Astrocyte of the cerebellum (primary cell): ENCODE measurements at regions not wholly inside any gene's neighbourhood (a gene's known extent, or its start where the extent isn't known, plus 50 kb on each side); places are given as distances from the start of the nearest gene placed in this dataset.

Experiments used
- DNase-seq: peaks from one replicate; pipeline ENCODE4 v3.0.0-alpha.2; 2011; ENCODE audit warnings: low read depth
- H3K4me3 ChIP-seq: 2 replicates; pipeline ENCODE4 v1.5.1; 2011; ENCODE audit warnings: mild to moderate bottlenecking, low read depth, low read length, moderate library complexity
- CTCF ChIP-seq: IDR thresholded peaks from 2 replicates; pipeline ENCODE4 v1.5.1; 2012; ENCODE audit warnings: low read length, low read depth, moderate library complexity, mild to moderate bottlenecking; ENCODE audit errors: missing control alignments
- in situ Hi-C: cut with HindIII; loops from 2 replicates; pipeline ENCODE4 v1.10.0; 2017; ENCODE audit warnings: low sequenced_read_pairs

- in situ Hi-C loops: no loop called here
- DNase-seq: no peak
- TF ChIP-seq CTCF: no peak
- H3K4me3 ChIP-seq: no peak overlapping the region
Observed at GRCh38 chr18:64337673-64338072, 188.8 kb upstream of the LINC00305 start.

DNA sequence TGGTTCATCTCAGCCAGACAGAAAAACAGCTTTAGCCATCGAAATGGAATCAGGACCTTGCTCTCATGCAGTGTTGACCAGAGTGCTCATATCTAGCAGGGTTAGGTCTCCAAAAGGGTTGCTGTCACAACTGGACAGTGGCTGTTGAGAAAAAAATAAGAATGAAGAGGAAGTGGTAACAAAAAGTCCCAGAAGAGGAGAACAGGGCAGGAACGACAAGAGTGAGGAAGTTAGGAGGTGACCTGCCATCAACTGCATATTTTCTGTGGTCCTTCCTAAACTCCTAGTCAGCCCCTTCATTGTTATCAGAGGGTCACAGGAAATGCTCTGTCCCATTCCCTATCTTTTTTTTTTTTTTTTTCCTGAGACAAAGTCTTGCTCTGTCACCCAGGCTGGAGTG, 188.1 kb upstream of the LINC00305 start:
- in situ Hi-C loops: no loop called here
- no peak overlapping the region for H3K4me3 ChIP-seq
- no peak for TF ChIP-seq CTCF
- no peak for DNase-seq

DNA sequence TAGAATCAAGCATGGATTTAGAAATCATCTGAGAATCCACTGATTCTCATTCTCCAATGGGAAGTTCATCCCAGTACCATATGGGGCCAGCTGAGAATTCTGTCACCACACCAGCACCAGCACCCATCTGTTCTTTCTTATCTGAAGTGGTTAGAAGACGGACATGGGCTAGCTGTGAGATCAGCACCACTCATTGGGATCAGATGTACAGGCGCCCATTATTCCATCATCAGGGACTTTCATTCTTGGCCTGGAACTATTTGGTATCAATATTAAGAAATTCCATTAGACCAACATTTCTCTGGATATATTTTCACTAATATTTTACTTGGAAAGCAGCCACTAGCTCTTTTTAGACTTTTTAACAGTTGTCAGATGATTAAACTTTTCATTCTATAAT, 185.9 kb upstream of the LINC00305 start:
- in situ Hi-C loops: no loop called here
- H3K4me3 ChIP-seq: no peak overlapping the region
- no peak for DNase-seq
- no peak for TF ChIP-seq CTCF

DNA sequence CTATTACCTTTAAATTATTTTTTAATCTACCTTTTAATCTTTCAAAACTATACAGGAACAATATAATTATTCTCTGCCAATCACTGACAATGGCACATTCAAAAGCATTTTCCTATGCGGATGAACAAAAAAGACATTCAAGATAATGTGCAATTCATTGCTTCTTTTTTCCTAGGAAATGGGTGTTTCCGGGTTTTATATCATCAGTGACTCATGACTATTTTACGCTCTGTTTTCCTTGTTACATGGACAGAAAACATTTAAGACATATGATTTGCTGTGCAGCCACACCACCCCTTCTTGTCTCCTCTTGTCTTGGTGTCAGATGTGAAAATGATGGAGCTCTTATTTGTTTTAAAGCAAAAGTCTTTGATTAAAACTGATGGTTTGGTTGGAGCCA, 184.7 kb upstream of the LINC00305 start:
- DNase-seq: no peak
- in situ Hi-C loops: no loop called here
- TF ChIP-seq CTCF: no peak
- H3K4me3 ChIP-seq: no peak overlapping the region

DNA sequence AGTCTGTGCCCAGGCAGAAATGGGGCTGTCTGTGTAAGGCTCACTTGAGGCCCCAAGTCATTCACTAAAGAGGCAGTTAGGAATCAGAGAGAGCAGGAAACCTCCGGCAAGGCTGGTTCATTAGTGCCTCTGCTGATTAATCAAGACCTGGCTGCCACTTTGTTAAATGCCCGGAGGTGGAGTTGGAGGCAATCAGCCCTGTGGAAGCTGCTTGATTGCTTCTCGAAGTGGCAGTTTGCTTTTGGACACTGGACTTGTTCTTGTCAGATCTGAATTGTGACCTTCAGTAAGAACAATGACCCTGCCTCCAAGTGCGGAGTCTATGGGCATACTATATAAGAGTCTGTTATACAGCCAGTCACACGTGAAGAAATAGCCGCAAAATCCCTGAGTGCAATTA, 183.9 kb upstream of the LINC00305 start:
- in situ Hi-C loops: no loop called here
- TF ChIP-seq CTCF: no peak
- H3K4me3 ChIP-seq: no peak overlapping the region
- DNase-seq: no peak

DNA sequence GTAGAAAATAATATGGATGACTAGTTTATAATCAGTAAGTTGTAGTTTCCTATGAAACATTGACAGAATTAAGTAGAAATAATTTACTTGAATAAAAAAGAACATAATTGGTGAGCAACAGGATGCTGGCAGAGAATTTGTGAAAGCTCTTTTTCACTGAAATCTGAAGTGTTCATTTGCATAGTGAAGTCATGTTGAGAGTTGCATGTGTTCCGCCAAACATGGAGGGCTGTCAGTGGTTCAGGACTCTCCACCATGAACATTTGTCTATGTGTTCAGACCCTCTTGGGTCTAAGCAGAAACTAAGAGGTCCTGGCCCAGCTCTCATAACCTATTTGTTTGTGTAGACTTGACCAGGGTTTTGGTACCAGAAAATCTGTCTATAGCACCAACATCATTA, 182.5 kb upstream of the LINC00305 start:
- no peak overlapping the region for H3K4me3 ChIP-seq
- in situ Hi-C loops: no loop called here
- TF ChIP-seq CTCF: no peak
- no peak for DNase-seq

GRCh38 chr18:64330931-64331330, 182.0 kb upstream of the LINC00305 start:
- H3K4me3 ChIP-seq: no peak overlapping the region
- DNase-seq: no peak
- TF ChIP-seq CTCF: no peak
- in situ Hi-C loops: no loop called here
